T-helper 2 cell treated with Interferon-gamma antibody and Interleukin-4, amounts not matched to agents 100 ng/mL and 5 ng/mL, for 36 hours (primary cell): ENCODE measurements at regions not wholly inside any gene's neighbourhood (a gene's known extent, or its start where the extent isn't known, plus 50 kb on each side); places are given as distances from the start of the nearest gene placed in this dataset.
"Not testable (repeated sequence)": the region's sequence is repeated elsewhere in the genome, so short reads cannot be mapped to it uniquely, and the experiment has no call there.

Source experiments
- intact Hi-C: fragments of 100-400 bp; cut with micrococcal nuclease; formaldehyde crosslinking; loops from one replicate; pipeline ENCODE4 v1.15.1; 2023

DNA sequence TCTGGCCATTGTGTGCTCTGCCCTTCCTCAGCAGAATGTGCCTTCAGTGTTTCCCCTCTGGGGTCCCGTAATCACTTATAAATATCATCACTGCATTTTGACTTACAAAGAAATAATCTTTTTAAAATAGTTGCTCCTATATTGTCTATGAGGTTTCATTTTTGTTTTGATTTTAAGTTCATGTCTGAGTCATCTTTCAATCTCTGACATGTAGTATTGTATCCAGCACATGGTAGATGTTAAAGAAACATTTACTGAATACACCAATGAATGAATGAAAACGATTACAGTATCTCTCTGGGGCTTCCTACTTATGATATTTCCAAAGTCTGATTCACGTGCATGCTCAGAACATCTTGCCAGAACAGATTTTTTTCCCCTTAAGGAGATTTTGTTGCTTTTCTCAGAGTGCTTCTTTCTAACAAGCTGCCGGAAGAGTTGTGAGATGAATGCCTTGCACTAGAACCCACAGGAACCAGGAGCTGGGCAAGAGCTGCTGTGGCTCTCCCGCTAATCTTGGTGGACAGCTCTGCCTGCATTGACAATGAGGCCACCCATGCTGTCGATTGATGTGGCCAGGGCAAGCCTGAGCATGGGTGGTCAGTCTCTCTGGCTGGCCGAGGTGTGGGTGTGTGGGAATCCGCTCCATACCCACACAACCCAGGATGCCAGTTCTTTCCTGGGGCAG lies 199.4 kb downstream of the CYRIA start:
- intact Hi-C loops = no loop called here

DNA sequence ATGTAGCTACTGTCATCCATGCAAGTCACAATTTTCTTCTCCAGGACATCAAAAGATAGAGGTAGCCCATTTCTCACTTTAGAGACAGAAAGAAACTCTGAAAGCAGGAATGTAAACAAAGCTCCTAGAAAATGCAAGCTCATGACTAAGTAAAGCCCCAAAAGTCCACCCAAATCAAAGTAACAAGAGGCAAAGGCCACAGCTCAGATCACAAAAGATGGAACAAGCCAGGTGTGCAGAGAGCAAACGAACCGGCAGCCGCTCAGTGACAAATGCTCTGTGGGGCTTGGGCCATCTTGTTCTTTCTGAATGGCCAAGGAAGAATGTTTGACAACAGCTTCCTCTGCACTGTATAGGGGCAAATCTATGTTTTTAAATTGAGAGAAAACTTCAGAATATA lies 201.0 kb downstream of the CYRIA start:
- intact Hi-C loops = no loop called here

DNA sequence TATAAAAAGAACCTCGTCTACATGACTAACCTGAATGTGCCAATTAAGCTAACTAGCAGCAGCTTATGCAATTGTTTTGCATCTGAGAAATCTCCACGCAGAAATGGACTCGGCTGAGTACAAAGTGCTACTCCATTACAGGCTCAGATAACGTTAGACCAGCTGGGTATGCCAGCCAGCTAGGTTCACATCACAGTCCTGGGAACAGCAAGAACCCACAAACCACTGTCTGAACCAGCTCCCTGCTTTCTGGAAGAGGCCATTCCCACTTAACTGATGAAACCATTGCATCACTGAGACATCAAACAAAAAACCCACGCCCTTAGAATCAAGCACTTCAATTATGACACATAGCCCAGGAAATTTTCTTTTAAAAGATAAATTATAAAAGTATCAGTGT lies 202.7 kb downstream of the CYRIA start:
- intact Hi-C loops = no loop called here

DNA sequence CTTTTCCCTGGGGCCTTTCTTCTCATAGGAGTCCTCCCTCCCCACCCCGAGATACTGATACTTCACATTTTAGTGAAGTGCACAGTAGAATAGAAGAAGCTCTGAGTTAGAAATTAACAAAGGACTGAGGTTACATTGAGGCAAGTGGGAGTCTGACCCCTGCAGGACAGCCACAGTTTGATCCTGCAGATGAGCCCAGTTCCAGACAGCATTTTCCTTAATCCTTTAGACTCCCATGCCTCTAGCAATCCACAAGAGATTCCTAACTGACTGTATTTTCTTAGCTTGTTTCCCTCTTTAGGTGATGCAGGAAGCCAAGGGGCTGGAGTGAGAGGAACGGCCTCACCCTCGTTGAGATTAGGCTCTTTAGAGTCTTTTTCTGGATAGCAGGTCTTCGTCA lies 204.0 kb downstream of the CYRIA start:
- intact Hi-C loops = no loop called here

DNA sequence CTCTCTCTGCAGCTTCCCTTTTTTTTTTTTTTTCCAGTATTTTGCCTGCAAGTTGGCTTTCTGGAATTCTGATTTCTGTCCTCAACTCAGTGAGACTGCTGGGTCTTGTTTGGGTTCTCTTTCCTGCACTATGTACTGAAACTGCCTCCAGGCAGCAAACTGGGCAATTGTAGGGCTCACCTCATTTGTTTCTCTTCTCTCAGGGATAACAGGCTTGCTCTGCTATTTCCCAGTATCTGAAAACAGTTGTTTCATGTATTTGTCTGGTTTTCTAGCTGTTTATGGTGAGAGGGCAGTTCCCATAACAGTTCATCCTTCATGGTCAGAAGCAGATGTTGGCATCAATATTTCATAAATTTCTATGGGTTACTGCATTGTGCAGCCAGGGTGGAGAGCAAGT lies 206.0 kb downstream of the CYRIA start:
- intact Hi-C loops = no loop called here

DNA sequence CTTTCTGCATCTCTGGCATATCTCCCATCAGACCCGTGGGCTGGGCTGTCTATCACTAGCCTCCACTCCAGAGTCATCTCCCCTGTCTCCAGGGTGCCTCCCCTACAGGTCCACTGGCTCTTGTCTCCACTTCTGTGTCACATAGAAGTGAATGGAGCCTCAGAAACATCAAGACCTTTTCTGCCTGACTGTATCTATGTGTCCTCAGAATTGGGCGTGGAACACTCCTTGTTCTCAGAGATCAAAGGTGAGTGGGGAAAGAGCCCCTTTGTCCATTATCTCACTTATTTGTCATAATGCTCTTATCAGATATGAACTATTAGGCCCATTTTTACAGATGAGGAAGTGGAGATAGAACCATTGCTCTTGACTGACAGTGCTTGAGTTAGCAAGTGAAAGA lies 211.0 kb downstream of the CYRIA start:
- intact Hi-C loops = no loop called here

DNA sequence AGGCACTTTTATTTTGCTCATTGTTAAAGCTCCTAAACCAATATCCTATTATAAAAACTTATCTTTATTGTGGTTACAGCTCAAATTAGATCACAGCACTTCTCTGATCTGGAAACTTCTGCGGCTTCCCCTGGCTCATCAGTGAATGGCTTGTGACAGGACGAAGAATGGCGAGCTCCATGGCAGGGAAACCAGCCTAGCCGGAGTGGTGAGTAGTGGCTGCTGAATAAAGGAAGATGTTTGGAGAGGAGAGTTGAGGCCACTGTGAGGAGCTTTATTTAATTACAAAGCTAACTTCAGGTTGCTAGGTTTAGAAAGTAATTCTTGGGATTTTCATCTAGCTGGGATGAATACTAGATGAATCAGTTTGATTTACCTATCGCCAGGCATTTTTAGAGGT lies 213.5 kb downstream of the CYRIA start:
- intact Hi-C loops = no loop called here

DNA sequence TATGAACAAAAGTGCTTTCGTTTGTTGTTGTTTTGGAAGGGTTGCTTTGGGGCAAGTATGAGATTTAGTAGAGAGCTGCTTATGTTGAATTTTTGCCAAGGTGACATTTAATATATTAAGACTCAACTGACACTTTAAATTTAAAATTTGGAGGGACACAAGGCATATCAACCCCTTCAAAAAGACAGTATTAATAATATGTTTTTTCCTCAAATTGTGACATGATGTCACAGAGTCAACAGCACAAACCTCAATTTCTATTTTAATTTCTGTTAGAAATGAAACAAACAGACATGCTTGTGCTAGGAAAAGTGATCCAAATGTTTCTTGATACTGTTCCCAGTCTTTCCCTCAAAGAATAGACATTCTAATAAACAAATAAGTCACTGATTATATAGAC lies 218.9 kb downstream of the CYRIA start:
- intact Hi-C loops = no loop called here

DNA sequence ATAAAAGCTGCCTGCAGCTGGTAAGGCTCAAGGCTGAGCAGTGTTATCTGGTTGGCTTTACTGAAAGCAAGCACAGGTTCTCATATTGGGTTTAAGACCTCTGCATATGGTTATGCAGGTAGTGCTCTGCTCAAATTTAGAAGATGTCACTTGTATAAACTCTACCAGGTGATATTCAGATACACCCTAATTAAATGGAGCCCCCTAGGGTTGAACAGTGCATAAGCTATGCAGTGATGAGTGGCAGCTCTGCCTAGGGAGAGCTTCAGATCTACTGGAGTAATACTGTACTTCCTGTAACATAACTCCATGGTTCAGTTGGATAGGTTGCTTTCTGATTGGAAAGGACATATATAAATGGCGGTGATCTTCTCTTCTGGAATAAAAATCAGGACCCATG lies 222.7 kb downstream of the CYRIA start:
- intact Hi-C loops = no loop called here

DNA sequence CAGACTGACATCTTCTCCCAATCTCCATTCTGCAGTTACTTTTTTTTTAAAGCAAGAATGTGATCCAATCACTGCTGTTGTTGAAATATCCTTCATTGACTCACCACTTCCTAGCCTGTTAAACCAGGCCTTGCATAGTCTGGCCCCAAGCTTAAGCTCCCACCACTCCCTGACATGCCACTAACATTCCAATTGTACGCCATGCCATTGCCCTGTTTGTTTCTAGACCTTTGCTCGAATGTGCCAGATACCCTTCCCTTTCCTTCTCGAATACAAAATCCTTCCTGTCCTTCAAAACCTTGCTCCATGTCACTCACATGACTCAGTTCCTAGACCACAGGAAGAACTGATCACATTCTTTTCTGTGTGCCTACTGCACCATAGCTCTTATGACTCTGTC lies 224.2 kb downstream of the CYRIA start:
- intact Hi-C loops = no loop called here

DNA sequence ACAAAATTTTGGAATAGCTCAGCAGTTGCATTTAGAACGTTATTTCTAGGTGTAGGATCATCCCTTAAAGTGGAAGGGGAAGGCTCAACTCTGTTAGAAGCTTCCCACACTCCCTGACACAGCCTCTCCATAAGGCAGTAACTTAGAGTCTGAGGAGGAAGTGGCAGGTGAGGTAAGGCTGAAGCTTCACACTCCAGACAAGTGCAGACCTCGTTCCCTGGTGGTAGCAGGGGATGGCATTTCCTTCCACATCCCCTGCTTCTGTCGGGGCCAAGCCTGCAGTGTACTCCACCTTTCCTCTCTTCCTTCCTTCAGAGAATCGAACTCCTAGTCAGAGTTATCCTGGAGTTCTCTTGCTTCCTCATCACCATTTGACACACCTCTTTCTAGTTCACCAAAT lies 224.7 kb downstream of the CYRIA start:
- intact Hi-C loops = no loop called here

DNA sequence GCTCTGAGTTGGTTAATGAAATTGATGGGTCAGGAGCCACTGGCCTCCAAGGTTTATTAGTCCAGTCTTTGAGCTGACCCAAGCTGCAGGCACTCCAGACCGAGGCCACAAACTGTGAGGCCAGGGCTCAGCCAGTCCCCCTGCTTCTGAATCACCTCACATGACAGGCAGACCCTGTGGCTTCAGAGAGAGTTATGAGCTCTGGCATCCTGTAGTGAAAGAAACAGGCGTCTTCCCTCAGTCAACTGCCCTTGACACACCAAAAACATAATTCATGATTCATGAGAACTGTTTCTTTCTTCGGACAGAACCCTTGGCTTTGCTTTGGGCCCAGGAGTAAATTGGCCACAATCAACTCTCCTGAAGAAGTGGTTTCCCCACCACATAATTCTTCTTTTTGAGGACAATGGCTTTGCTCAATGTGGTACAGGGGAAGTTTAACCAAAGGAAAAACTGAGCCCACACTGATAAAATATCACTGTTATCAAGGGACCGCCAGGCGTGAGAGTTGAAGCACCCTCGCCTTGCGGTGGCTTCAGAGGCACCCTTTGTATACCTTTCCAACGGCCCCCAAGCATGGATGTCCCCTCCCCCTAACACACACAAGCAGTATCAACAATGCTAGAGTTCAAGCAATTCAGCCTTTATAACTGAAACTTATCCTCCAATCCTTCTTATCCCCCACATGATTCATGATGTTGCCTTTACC lies 226.9 kb downstream of the CYRIA start:
- intact Hi-C loops = no loop called here

DNA sequence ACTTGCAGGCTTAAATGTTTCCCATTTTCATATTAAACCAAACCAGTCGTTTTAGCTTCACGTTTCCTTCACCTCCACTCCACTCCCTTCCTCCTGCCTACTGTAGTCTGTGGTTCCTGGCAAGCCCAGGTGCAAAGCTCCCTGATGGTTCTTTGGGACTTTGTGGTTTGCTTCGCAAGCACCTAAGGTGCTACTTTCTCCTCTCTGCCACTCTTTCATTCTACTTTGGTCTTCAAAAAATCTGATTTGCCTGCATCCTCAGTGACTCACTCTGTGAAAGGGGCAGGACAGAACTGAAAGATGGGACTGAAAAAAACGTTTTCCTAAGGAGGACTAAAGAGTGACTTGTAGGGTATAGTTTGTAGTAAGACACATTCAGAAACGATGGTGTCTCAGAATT lies 228.4 kb downstream of the CYRIA start:
- intact Hi-C loops = no loop called here

DNA sequence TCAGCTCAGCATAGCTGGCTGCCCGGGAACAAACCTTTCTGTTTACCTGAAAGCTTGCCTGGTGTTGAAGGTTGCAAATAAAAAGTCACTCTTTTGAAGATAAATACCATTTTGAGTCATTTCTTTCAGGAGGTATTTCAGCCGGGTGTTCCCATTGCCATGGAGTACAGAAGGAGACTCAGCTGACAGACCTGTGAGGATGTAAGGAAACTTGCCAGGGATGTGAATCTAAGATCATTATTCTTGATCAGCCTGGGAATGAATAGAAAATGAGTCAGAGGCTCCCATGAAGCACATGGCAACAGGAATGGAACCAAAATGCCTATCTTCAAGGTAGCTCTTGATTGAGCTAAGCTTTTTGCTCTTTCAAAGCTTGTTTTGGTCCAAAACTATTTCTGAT lies 231.2 kb downstream of the CYRIA start:
- intact Hi-C loops = no loop called here

DNA sequence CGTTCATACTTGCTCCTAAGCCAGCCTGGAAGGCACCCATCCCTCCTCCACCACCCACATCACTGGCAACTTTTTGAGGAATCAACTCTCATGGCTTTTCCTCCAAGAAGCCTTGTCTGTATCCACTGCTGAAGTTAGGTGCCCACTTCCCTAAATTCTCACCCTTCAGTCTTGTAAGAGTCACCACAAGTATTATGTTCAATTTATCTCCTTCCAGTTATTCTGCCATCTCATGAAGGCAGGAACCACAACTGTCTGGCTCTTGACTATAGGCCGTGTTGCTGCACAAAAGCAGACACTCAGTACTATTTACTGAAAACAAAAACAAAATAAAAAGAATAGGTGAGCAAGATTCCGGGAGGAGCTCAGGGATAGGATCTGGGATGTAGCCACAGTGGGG lies 234.8 kb downstream of the CYRIA start:
- intact Hi-C loops = no loop called here

DNA sequence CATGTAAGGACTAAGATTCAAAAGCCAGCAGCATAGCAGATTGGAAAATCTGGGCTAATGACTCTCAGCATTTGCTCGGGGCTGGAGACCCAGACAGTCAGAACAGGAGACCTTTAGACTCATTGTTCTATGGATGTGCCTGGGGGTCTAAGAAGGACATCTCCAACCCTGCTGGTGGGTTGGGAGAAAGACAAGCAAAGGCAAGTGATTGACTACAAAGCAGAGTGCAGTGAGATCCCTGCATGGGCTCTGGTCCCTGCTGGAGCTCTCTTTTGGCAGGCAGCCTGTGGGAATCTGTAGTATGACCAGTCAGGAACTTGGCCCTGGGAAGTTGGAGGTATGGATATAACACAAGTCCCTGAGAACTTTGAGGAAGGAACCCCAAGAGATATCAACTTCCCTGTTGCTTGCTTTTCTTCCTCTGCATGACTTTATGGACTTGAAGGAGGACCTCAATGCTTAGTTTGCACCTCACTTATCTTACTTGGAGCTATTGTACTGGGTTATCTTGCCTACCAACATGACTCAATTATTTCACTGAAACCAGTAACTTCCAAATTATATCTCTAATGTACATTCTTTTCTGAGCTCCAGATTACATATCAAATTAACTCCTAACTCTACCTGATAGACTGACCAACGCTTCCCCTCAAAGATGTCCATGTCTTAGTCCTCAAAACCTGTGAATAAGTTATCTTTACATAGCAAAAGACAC lies 236.0 kb downstream of the CYRIA start:
- intact Hi-C loops = no loop called here

DNA sequence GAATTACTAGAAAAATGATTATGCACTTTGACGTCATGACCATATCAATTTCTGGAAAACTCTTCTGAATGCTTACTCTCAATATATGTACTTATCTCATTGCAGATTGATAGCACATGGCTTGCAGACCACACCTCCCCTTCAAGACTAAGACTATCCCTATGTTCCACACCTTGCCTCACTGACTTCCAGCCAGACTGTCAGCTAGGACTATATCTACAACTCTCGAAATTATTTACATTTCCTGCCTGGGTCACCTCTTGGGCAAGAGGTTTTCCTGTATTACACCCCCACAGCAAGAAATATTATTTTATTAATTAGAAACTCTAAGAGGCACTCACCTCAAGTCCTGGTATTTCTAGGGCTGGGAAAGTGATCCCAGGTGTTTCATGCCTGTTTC lies 236.6 kb downstream of the CYRIA start:
- intact Hi-C loops = no loop called here

DNA sequence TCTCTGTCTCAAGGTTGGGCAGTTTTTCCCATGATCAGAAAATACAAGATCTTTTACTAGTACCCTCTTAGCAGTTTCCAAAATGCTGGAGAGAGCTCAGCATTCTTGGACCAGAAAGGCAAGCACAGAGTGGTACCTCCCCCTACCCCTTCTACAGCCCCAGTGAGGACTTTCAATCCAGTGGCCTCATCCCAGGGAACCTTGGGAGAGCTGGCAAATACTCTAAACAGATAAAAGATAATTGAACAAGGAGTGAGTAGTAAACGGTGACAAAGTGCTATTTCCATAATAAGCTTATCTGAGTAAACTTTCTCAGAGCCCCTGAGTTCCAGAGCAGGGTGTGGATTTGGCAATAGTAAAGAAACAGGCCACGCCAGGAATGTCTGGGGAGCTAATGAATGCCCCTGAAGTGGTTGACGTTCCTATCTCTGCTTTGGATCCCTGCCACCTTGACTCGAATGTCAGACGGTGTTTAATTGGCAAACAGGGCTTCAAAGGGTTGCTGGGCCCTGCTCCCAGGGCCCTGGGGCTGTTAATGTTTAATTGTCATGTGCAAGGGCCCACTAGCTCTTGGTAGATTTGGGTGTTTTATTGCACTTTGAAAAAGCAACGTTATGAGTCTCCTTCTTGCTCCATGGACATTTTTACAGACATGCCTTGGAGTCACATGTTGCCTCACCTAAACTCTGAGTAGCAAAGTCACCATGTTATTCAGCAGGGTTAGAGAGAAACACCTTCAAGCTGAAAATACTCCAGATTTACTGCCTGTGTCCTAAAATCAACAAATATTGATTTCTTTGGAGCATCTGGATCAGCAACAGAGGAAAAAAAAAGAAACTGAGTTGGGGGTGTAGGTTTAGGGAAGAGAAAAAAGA lies 239.9 kb downstream of the CYRIA start:
- intact Hi-C loops = no loop called here

DNA sequence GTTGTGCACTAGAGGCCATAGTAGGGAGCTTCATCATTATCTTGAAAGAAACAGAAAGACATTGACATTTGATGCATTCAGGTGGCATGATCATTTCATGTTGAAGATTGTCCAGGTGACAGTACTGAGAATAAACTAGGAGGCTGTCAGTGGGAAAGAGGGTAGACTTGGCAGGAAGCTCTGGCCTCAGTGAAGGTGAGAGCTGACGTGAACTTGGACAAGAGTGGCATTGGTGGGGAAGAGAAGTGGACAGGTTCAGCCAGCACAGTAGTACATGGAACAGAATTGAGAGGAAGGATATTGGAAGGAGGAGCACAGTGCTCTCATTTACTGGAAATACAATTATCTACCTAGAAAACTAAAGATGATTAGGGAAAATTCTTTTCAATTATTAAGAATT lies 245.2 kb downstream of the CYRIA start:
- intact Hi-C loops = no loop called here

DNA sequence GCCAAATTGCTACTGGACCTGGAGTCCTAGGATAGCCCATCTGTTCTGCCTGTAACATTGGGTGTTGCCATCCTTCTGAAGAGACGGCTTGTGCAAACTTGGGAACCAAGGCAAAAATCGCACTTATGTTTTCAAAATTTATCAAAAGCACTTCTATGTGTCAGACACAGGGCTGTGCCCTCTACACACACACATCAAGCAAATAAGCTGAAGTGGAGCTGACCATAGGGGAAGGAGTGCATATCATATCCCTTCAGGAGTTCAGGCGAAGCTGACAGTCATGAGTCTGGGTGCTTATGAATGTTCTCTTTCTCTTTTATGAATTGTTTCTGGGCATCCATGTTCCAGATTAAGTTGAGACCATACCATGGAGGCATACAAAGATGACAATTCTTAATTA lies 247.9 kb downstream of the CYRIA start:
- intact Hi-C loops = no loop called here

DNA sequence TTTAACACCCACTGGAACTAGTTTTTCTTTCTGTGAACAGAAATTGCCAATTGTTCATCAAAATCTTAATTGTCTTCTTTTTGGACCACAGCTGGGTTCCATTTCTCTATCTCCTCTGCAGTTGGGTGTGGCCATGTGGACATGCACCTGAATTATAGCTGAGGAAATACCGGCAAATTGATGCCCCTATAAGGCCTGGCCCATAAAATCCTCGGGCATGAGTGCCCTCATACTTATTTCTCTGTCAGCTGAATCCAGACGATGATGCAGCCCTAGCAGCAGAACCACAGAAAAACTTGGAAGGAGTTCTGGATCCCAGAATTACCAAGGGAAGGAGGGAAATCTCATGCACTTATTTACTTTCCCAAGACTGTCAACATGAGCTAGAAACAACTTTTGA lies 249.0 kb downstream of the CYRIA start:
- intact Hi-C loops = no loop called here

DNA sequence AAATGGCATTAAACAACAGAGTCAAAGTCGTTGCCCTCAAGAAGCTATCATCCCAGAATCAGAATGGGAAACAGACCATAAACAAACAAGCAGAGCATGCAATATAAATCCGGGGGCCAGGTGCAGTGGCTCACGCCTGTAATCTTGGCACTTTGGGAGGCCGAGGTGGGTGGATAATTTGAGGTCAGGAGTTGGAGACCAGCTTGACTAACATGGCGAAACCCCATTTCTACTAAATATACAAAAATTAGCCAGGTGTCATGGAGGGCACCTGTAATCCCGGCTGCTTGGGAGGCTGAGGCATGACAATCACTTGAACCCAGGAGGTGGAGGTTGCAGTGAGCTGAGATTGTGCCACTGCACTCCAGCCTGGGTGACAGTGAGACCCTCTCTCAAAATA lies 249.8 kb downstream of the CYRIA start:
- intact Hi-C loops = not testable (repeated sequence)
